Smooth muscle cell (in vitro differentiated cells): ENCODE measurements at regions not wholly inside any gene's neighbourhood (a gene's known extent, or its start where the extent isn't known, plus 50 kb on each side); places are given as distances from the start of the nearest gene placed in this dataset.

Experiments
- DNase-seq: peaks from one replicate; lab custom pipeline; 2025; ENCODE audit not compliant: unreplicated experiment; lab: John Stamatoyannopoulos, UW
- H2AFZ ChIP-seq: fragments of 200-600 bp; sonication (generic); 2 replicates; pipeline ENCODE4 v1.6.0; 2016; ENCODE audit warnings: antibody characterized with exemption, low read depth, mild to moderate bottlenecking
- H3F3A ChIP-seq: fragments of 200-600 bp; sonication (generic); 2 replicates; pipeline ENCODE4 v1.6.0; 2017; ENCODE audit warnings: antibody characterized with exemption, low read depth
- H3K27ac ChIP-seq: fragments of 200-600 bp; sonication (generic); 2 replicates; pipeline ENCODE4 v1.5.1; 2016; ENCODE audit warnings: low read depth, mild to moderate bottlenecking
- H3K27me3 ChIP-seq: fragments of 200-600 bp; sonication (generic); 2 replicates; pipeline ENCODE4 v1.6.1; 2016; ENCODE audit warnings: low read depth, mild to moderate bottlenecking
- H3K36me3 ChIP-seq: fragments of 200-600 bp; sonication (generic); 2 replicates; pipeline ENCODE4 v1.5.1; 2016; ENCODE audit warnings: low read depth
- H3K4me1 ChIP-seq: fragments of 200-600 bp; sonication (generic); 2 replicates; pipeline ENCODE4 v1.5.1; 2016; ENCODE audit warnings: low read depth
- H3K4me2 ChIP-seq: fragments of 200-600 bp; sonication (generic); 2 replicates; pipeline ENCODE4 v1.6.0; 2016; ENCODE audit warnings: mild to moderate bottlenecking
- H3K4me3 ChIP-seq: fragments of 200-600 bp; sonication (generic); 2 replicates; pipeline ENCODE4 v1.5.1; 2016; ENCODE audit warnings: mild to moderate bottlenecking
- H3K79me2 ChIP-seq: fragments of 200-600 bp; sonication (generic); 2 replicates; pipeline ENCODE4 v1.6.0; 2016; ENCODE audit warnings: low read depth, mild to moderate bottlenecking
- H3K9ac ChIP-seq: fragments of 200-600 bp; sonication (generic); 2 replicates; pipeline ENCODE4 v1.6.0; 2016; ENCODE audit warnings: low read depth
- H3K9me3 ChIP-seq: fragments of 200-600 bp; sonication (generic); replicated peaks from 2 replicates; pipeline ENCODE4 v1.5.1; 2016; ENCODE audit warnings: low read depth
- H4K20me1 ChIP-seq: fragments of 200-600 bp; sonication (generic); 2 replicates; pipeline ENCODE4 v1.6.0; 2016; ENCODE audit warnings: low read depth
- WGBS: methylation state at CpG from one replicate; pipeline ENCODE4 v1.1.7; 2016; ENCODE audit warnings: low lambda C conversion rate; 5-methylcytosine and 5-hydroxymethylcytosine counted together
- TF ChIP-seq, protein P1 (sequence below): fragments of 200-600 bp; sonication (generic); IDR thresholded peaks from 2 replicates; pipeline ENCODE4 v1.5.1; 2017; ENCODE audit warnings: borderline replicate concordance, mild to moderate bottlenecking, antibody characterized with exemption; ENCODE audit not compliant: insufficient read depth, poor library complexity, severe bottlenecking

DNA sequence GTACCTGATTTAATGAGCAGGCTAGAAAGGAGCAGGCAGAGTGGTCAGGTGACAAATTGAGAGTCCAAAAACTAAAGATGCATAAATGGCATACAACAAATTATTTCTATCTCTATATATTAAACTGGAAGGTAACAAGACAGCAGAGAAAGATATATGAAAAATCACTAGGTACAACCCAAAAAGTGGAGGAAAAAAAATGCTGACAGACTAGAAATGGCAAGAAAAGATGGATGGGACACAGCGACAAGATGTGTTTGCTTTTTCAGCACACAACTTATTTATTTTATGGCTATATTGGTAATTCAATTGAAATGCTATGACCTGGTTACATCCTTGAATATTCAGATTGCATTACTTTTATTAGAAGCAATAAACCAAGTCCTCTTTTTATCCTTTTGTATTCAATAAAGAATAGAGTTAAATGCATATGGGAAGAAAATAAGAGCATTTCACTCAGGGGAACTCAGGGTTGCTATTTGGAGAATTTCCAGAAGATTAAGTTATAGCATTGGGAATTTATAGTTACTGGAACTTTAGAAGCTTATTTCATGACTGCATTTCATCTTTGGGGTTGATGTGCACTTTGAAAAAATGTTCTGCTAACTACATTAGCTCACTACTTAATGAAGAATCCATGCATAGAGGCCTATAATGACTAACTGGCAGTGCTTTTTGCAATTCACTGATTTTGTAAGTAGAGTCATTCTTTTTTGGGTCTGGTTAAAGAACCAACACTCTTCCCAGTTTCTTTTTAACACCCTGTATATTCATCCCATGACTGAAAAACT, 566.6 kb upstream of the TUSC1 start:
- Histone ChIP-seq H3K36me3 (no peaks in the 10 kb centered on the region), H3K79me2 (no peaks in the 10 kb centered on the region), H3K4me3 (no peak overlapping the region), H2AFZ (no peak overlapping the region), H3K27ac (no peak overlapping the region), H3F3A (no peaks in the 10 kb centered on the region), H3K9me3 (no peaks in the 10 kb centered on the region), H3K9ac (no peak overlapping the region), H4K20me1 (no peaks in the 10 kb centered on the region), H3K4me2 (no peak overlapping the region), H3K27me3 (no peaks in the 10 kb centered on the region), H3K4me1 (no peaks in the 10 kb centered on the region)
- DNase-seq = no peak
- TF ChIP-seq, protein P1, sequence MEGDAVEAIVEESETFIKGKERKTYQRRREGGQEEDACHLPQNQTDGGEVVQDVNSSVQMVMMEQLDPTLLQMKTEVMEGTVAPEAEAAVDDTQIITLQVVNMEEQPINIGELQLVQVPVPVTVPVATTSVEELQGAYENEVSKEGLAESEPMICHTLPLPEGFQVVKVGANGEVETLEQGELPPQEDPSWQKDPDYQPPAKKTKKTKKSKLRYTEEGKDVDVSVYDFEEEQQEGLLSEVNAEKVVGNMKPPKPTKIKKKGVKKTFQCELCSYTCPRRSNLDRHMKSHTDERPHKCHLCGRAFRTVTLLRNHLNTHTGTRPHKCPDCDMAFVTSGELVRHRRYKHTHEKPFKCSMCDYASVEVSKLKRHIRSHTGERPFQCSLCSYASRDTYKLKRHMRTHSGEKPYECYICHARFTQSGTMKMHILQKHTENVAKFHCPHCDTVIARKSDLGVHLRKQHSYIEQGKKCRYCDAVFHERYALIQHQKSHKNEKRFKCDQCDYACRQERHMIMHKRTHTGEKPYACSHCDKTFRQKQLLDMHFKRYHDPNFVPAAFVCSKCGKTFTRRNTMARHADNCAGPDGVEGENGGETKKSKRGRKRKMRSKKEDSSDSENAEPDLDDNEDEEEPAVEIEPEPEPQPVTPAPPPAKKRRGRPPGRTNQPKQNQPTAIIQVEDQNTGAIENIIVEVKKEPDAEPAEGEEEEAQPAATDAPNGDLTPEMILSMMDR = no peak
- WGBS = 92% methylated on average over 1 of the region's 1 CpG

DNA sequence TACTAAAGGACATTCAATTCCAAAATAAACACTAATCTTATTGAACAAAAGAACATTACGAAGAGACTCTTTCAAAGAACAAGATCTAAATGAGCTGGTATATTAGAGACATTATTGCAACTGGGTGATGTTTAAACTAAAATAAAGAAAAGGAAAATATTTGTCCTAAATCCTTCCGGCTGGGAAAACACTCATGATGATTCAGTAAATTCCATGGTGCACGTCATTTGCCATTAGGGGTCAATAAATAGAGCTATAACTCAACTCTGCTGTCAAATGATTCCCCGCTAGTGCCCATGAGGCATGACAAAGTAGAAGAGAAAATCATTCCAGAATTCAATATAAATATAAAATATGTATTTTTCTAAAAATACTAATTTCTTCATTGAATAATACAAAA, 565.5 kb upstream of the TUSC1 start:
- Histone ChIP-seq H3K4me1 (no peaks in the 10 kb centered on the region), H3F3A (no peaks in the 10 kb centered on the region), H3K9me3 (no peaks in the 10 kb centered on the region), H3K79me2 (no peaks in the 10 kb centered on the region), H3K9ac (no peak overlapping the region), H3K36me3 (no peaks in the 10 kb centered on the region), H3K27ac (no peak overlapping the region), H3K4me2 (no peak overlapping the region), H2AFZ (peak overlapping the region; percentile 41), H4K20me1 (no peaks in the 10 kb centered on the region), H3K27me3 (no peaks in the 10 kb centered on the region), H3K4me3 (no peak overlapping the region)
- no peak for DNase-seq
- TF ChIP-seq, protein P1 = no peak
- WGBS = 61% methylated on average over 4 of the region's 4 CpGs

DNA sequence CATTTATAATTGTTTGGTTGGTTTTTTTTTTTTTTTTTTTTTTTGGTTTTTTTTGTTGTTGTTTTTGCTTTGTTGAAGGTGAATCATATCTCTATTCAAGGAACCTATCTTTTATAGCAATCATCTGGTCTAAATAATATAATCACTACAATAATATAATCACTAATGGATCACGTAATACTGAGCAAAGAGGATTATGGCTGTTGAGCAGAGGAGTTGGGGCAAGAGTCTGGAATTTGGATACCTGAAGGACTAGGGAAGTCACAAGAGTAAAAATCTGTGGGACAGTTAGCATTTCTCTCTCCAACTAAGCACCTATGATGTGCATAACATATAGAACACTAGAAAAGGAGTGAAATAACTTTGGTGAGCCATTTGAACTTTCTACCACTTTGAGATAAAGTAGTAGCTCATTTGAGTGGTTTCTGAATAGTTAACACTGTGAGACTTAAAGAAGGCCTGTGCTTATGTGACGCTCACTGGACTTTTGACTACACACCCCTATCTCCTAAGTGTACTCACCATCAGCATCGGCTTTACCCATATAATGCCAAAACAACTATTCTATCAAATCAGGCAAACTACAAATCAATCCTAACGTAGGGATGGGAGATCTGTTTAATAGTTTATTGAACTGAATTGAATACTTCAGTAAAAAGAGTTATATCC, 564.9 kb upstream of the TUSC1 start:
- Histone ChIP-seq H2AFZ (peak overlapping the region; percentile 41), H3K9me3 (no peaks in the 10 kb centered on the region), H3K4me2 (no peak overlapping the region), H3K27me3 (no peaks in the 10 kb centered on the region), H3K79me2 (no peaks in the 10 kb centered on the region), H3F3A (no peaks in the 10 kb centered on the region), H3K4me3 (no peak overlapping the region), H3K4me1 (no peaks in the 10 kb centered on the region), H3K27ac (no peak overlapping the region), H4K20me1 (no peaks in the 10 kb centered on the region), H3K36me3 (no peaks in the 10 kb centered on the region), H3K9ac (no peak overlapping the region)
- no peak for DNase-seq
- 87% methylated on average over 4 of the region's 4 CpGs for WGBS
- TF ChIP-seq, protein P1 = no peak

DNA sequence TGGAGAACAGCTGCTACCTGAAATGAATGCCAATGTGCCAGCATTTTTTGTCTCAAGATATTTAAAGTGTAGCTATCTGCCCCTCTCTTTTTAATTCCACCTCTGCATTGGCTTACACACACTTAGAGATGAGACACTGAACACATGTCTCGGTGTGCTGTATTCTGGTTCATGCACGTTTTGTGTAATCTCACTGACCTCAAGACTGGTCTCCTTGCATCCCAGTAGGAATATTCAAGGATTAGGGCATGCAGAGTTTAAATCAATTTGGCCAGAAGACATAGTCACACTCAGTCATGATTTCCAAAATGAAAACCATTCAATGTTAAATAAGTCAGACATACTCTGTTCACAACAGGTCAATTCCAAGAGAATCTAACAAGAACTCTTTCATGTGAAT, 561.8 kb upstream of the TUSC1 start:
- no peak for DNase-seq
- no peak overlapping the region for H3K4me3 ChIP-seq
- H3K4me2 ChIP-seq = no peak overlapping the region
- H3K36me3 ChIP-seq = no peaks in the 10 kb centered on the region
- H4K20me1 ChIP-seq = no peaks in the 10 kb centered on the region
- TF ChIP-seq, protein P1 = no peak
- WGBS = 83% methylated on average over 2 of the region's 2 CpGs
- H3F3A ChIP-seq = no peaks in the 10 kb centered on the region
- H3K27ac ChIP-seq = no peak overlapping the region
- no peak overlapping the region for H3K9ac ChIP-seq
- no peaks in the 10 kb centered on the region for H3K4me1 ChIP-seq
- H3K79me2 ChIP-seq = no peaks in the 10 kb centered on the region
- no peaks in the 10 kb centered on the region for H3K27me3 ChIP-seq
- H2AFZ ChIP-seq = no peak overlapping the region
- H3K9me3 ChIP-seq = no peaks in the 10 kb centered on the region
